ENCODE measurements at regions not wholly inside any gene's neighbourhood (a gene's known extent, or its start where the extent isn't known, plus 50 kb on each side); places are given as distances from the start of the nearest gene placed in this dataset.

GRCh38 chr7:19249281-19249680 is 104.1 kb upstream of the FERD3L start:
- TF ChIP-seq CTCF (conservative IDR thresholded peaks at IDR 0.05; ENCODE audit: low read depth), result no peak
- CTCF ChIA-PET, result no interaction called here
- POLR2A ChIA-PET (ENCODE audit: low non-redundant PET), result no interaction called here
- no peak overlapping the region for H3K27ac ChIP-seq
- no peak for DNase-seq (ENCODE audit: low spot score)

DNA sequence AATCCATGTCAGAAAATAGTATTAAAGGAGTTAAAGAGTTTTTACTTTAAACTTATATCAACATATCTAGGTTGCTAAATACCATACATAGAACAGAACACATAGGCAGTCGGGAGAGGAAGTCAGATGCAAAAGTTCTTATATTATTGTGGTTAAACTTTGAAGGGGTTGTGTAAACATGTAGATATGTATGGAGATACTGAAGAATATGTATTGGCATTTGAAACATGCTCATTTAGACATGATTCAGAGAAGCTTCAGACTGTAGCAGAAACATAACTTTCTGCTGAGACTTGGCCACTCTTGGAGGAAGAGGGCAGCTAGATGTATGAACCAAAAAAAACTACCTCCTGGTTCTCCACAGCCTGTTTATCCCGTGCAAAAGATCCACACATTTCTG is 103.5 kb upstream of the FERD3L start:
- TF ChIP-seq CTCF (conservative IDR thresholded peaks at IDR 0.05; ENCODE audit: low read depth), result no peak
- CTCF ChIA-PET, result interaction anchor here (0.8 kb wide), 1 partner anchor 277 kb away, joined by 3 read pairs; no protein-coding TSS in a partner anchor
- no peak overlapping the region for H3K27ac ChIP-seq
- POLR2A ChIA-PET (ENCODE audit: low non-redundant PET), result no interaction called here
- no peak for DNase-seq (ENCODE audit: low spot score)

DNA sequence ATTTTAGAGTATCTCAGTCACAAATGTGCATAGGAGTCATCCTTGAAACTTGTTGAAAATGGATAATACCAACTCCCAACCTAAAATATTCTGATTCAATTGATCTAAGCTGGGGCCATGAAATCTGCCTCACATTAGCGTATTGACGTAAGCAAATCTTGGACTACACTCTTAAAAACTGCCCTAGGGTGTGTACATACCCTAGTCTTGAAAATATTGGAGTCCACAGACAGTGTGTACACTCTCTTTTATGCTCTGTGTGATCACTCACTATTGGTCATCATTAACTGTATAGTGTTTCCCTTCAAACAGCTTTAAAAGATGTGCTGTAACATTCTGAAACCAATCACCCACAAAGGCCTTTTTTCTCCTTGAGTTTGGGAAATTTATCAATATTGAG is 102.9 kb upstream of the FERD3L start:
- CTCF ChIA-PET, result interaction anchor here (0.8 kb wide), 1 partner anchor 278 kb away, joined by 3 read pairs; no protein-coding TSS in a partner anchor
- DNase-seq (ENCODE audit: low spot score), result no peak
- no peak overlapping the region for H3K27ac ChIP-seq
- no peak for TF ChIP-seq CTCF (conservative IDR thresholded peaks at IDR 0.05; ENCODE audit: low read depth)
- POLR2A ChIA-PET (ENCODE audit: low non-redundant PET), result no interaction called here

DNA sequence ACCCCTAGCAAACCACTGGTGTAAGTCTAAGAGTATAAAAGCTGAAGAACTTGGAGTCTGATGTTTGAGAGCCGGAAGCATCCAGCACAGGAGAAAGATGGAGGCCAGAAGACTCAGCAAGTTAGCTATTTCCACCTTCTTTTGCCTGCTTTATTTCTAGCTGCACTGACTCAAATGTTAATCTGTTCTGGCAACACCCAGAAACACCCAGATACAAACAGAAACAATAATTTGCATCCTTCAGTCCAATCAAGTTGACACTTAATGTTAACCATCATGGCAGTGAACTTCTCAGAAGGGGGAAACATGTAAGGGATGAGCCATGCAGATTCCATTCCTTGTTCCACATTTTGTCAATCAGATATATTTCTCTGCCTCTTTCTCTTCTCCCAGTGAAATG is 101.8 kb upstream of the FERD3L start:
- CTCF ChIA-PET, result no interaction called here
- DNase-seq (ENCODE audit: low spot score), result no peak
- POLR2A ChIA-PET (ENCODE audit: low non-redundant PET), result no interaction called here
- TF ChIP-seq CTCF (conservative IDR thresholded peaks at IDR 0.05; ENCODE audit: low read depth), result no peak
- no peak overlapping the region for H3K27ac ChIP-seq

DNA sequence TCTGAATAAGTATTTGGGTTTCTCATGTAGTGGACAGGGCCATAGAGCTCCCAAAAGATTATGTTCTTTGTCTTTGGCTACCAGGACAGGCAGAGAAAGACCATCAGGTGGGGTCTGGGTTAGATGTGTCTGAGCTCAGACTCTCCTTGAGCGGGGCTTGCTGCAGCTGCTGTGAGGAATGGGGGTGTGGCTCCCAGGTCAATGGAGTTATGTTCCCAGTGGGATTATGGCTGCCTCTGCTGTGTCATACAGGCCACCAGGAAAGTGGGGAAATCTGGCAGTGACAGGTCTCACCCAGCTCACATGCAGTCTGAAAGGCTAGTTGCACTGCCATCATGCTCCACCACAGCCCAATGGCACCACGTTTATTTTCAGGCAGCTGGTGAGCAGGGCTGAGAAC is 97.0 kb upstream of the FERD3L start:
- no peak for DNase-seq (ENCODE audit: low spot score)
- TF ChIP-seq CTCF (conservative IDR thresholded peaks at IDR 0.05; ENCODE audit: low read depth), result no peak
- no peak overlapping the region for H3K27ac ChIP-seq
- ChIA-PET POLR2A (ENCODE audit: low non-redundant PET) (no interaction called here), CTCF (interaction anchor here (0.7 kb wide), 1 partner anchor 1382 kb away, joined by 3 read pairs; no protein-coding TSS in a partner anchor)

DNA sequence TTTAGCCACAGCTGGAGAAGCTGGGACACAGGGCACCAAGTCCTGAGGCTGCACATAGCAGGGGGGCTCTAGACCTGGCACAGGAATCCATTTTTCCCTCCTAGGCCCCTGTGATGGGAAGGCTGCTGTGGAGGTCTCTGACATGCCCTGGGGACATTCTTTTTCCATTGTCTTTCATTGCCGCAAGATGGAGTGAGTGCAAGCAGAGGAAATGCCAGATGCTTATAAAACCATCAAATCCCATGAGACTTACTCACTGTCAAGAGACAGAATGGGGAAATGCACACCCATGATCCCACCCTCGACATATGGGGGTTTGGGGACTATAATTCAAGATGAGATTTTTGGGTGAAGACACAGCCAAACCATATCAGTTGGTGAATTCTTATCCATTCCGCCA is 94.7 kb upstream of the FERD3L start:
- no peak for DNase-seq (ENCODE audit: low spot score)
- ChIA-PET CTCF (interaction anchor here (0.6 kb wide), 2 partner anchors 263 to 1182 kb away, joined by 3 read pairs; no protein-coding TSS in a partner anchor), POLR2A (ENCODE audit: low non-redundant PET) (no interaction called here)
- TF ChIP-seq CTCF (conservative IDR thresholded peaks at IDR 0.05; ENCODE audit: low read depth), result no peak
- no peak overlapping the region for H3K27ac ChIP-seq

- CTCF ChIA-PET, result interaction anchor here (0.6 kb wide), 1 partner anchor 336 kb away, joined by 5 read pairs; no protein-coding TSS in a partner anchor
- TF ChIP-seq CTCF (conservative IDR thresholded peaks at IDR 0.05; ENCODE audit: low read depth), result no peak
- POLR2A ChIA-PET (ENCODE audit: low non-redundant PET), result no interaction called here
- no peak for DNase-seq (ENCODE audit: low spot score)
- H3K27ac ChIP-seq, result no peak overlapping the region
Observed at GRCh38 chr7:19235680-19236079, 90.5 kb upstream of the FERD3L start.

Measured in RWPE1 (cell line).